B cell (primary cell): ENCODE measurements at regions not wholly inside any gene's neighbourhood (a gene's known extent, or its start where the extent isn't known, plus 50 kb on each side); places are given as distances from the start of the nearest gene placed in this dataset.

Experiments used
- ATAC-seq: fragments of 200-7000 bp; cut with Tn5 transposase; one replicate; pipeline ENCODE4 v1.10.0; 2021; ENCODE audit warnings: low read depth, mild to moderate bottlenecking, moderate number of reproducible peaks, moderate library complexity
- CTCF ChIA-PET: fragments of 350-600 bp; sonication (Branson Sonifier 250); formaldehyde crosslinking; loops from one replicate; lab custom pipeline; 2021; ENCODE audit warnings: antibody characterized with exemption, inconsistent platforms; lab: Charles Lee
- POLR2A ChIA-PET: fragments of 350-600 bp; sonication (Branson Sonifier 250); formaldehyde crosslinking; loops from one replicate; lab custom pipeline; 2021; ENCODE audit warnings: antibody characterized with exemption; lab: Charles Lee
- DNase-seq: peaks from one replicate; pipeline ENCODE4 v3.0.0; 2013
- H2AFZ ChIP-seq: 2 replicates; pipeline ENCODE4 v1.6.1; 2012; ENCODE audit warnings: mild to moderate bottlenecking, low read depth, low read length; ENCODE audit not compliant: insufficient read depth, poor library complexity, severe bottlenecking
- H3K27ac ChIP-seq, 2 donors: 1 replicate in 1 of 2; 2 replicates in 1 of 2; pipeline ENCODE4 v1.5.1; 2012 to 2013; ENCODE audit warnings: low read length in 2 of 2, mild to moderate bottlenecking in 2 of 2, moderate library complexity in 1 of 2
- H3K27me3 ChIP-seq, 4 experiments: fragments of 200-600 bp in 1 of 4; sonication (generic) in 1 of 4; replicated peaks in 1 of 4; 1 replicate in 2 of 4; 2 replicates in 2 of 4; pipeline versions ENCODE4 v1.6.1 to v1.7.0; 2013 to 2016; ENCODE audit warnings: low read length in 3 of 4, mild to moderate bottlenecking in 2 of 4, mixed read lengths in 1 of 4, moderate library complexity in 1 of 4; ENCODE audit not compliant: insufficient read depth in 4 of 4, control insufficient read depth in 3 of 4; ENCODE audit errors: control extremely low read depth in 1 of 4
- H3K36me3 ChIP-seq, 2 experiments: replicated peaks in 1 of 2; 1 replicate in 1 of 2; 2 replicates in 1 of 2; pipeline versions ENCODE4 v1.6.1 to v1.7.1; 2013; ENCODE audit warnings: low read length in 1 of 2; ENCODE audit not compliant: insufficient read depth in 2 of 2, control insufficient read depth in 1 of 2; ENCODE audit errors: control extremely low read depth in 1 of 2, extremely low read depth in 1 of 2
- H3K4me1 ChIP-seq, 2 donors: fragments of 200-600 bp in 1 of 2; sonication (generic) in 1 of 2; 1 replicate in 1 of 2; 2 replicates in 1 of 2; pipeline versions ENCODE4 v1.5.1 to v1.6.1; 2013 to 2017; ENCODE audit warnings: low read length in 2 of 2; ENCODE audit not compliant: control insufficient read depth in 2 of 2, insufficient read depth in 2 of 2
- H3K4me2 ChIP-seq: replicated peaks from 2 replicates; pipeline ENCODE3; 2012; ENCODE audit warnings: mild to moderate bottlenecking, low read depth, low read length; ENCODE audit not compliant: poor library complexity, severe bottlenecking
- H3K4me3 ChIP-seq, 5 experiments: fragments of 200-600 bp in 1 of 5; sonication (generic) in 1 of 5; 1 replicate in 3 of 5; 2 replicates in 2 of 5; pipeline versions ENCODE4 v1.5.1 to v1.7.0; 2011 to 2016; ENCODE audit warnings: low read length in 4 of 5, mild to moderate bottlenecking in 4 of 5, low read depth in 2 of 5, control low read depth in 1 of 5, moderate library complexity in 1 of 5; ENCODE audit not compliant: insufficient read depth in 1 of 5; ENCODE audit errors: control extremely low read depth in 1 of 5, extremely low read depth in 1 of 5
- H3K79me2 ChIP-seq: fragments of 200-600 bp; sonication (generic); one replicate; pipeline ENCODE4 v1.6.0; 2016; ENCODE audit warnings: low read length; ENCODE audit not compliant: control insufficient read depth, insufficient read depth
- H3K9ac ChIP-seq: fragments of 200-600 bp; sonication (generic); 2 replicates; pipeline ENCODE4 v1.6.1; 2017; ENCODE audit warnings: mild to moderate bottlenecking, low read length, moderate library complexity
- H3K9me3 ChIP-seq, 3 donors: one replicate each; pipeline versions ENCODE4 v1.6.1 to v1.7.1; 2013; ENCODE audit warnings: low read length in 2 of 3; ENCODE audit not compliant: control insufficient read depth in 2 of 3, insufficient read depth in 1 of 3; ENCODE audit errors: control extremely low read depth in 1 of 3
- H4K20me1 ChIP-seq: 2 replicates; pipeline ENCODE4 v1.6.0; 2012; ENCODE audit warnings: mild to moderate bottlenecking, low read length; ENCODE audit not compliant: insufficient read depth, control insufficient read depth, poor library complexity, severe bottlenecking
- H3K27ac Mint-ChIP-seq: one replicate; pipeline ENCODE4 v1.8.0; 2021; ENCODE audit warnings: mixed read lengths
- H3K27me3 Mint-ChIP-seq: one replicate; pipeline ENCODE4 v1.8.0; 2021; ENCODE audit warnings: mixed read lengths
- H3K4me1 Mint-ChIP-seq: one replicate; pipeline ENCODE4 v1.8.0; 2021; ENCODE audit warnings: mixed read lengths
- H3K4me3 Mint-ChIP-seq: one replicate; pipeline ENCODE4 v1.8.0; 2021; ENCODE audit warnings: mixed read lengths
- H3K9me3 Mint-ChIP-seq: one replicate; pipeline ENCODE4 v1.8.0; 2022; ENCODE audit warnings: mixed read lengths; ENCODE audit not compliant: insufficient read depth
- EZH2 ChIP-seq: IDR thresholded peaks from 2 replicates; pipeline ENCODE4 v1.6.1; 2012; ENCODE audit warnings: borderline replicate concordance, low read depth, mild to moderate bottlenecking, moderate library complexity, low read length; ENCODE audit not compliant: insufficient read depth, poor library complexity, severe bottlenecking
- WGBS: methylation state at CpG from one replicate; pipeline ENCODE4 v1.1.5; 2013; ENCODE audit warnings: missing lambda C conversion rate; ENCODE audit not compliant: insufficient coverage; 5-methylcytosine and 5-hydroxymethylcytosine counted together
- intact Hi-C: fragments of 100-400 bp; cut with micrococcal nuclease; formaldehyde crosslinking; loops from one replicate; pipeline ENCODE4 v1.10.0; 2022
- TF ChIP-seq, protein P1 (sequence below): fragments of 200-600 bp; IDR thresholded peaks from one replicate; pipeline ENCODE4 v1.8.0; 2022; ENCODE audit warnings: antibody characterized with exemption, mild to moderate bottlenecking

DNA sequence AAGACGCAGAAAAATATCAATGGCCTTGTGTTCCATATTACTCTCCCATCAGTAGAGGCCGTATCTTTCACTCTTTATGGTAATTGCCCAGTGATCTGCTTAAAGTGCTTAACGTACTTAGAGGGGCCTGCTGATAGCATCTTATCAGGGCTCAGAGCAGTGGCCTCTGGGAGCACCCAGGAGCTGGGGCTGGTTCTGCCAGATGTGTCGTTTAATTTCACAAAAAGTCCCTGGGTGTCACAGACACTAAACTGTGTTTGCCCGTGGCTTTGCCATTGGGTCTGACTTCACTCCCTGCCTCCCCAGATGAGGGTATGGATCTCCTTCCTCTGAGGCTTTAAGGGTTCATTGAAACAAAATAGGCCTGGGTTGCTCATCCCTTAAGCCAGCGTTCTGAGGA is 435.3 kb downstream of the GATA3 start:
- ChIA-PET POLR2A (no interaction called here), CTCF (no interaction called here)
- Histone ChIP-seq H3K4me3 (no peak overlapping the region), H3K9me3 (peaks cover 0 to 1% (median 0%) of the 10 kb centered on the region in 3 donors), H3K4me2 (no peak overlapping the region), H3K9ac (no peak overlapping the region), H3K36me3 (no peaks in the 10 kb centered on the region), H3K4me1 (no peaks in the 10 kb centered on the region), H2AFZ (no peak overlapping the region), H3K79me2 (no peaks in the 10 kb centered on the region), H3K27me3 (no peaks in the 10 kb centered on the region), H3K27ac (no peak overlapping the region), H4K20me1 (no peaks in the 10 kb centered on the region)
- WGBS = 93% methylated on average over 5 of the region's 6 CpGs
- intact Hi-C loops = no loop called here
- Mint-ChIP-seq H3K27ac (no peak overlapping the region), H3K4me1 (no peaks in the 10 kb centered on the region), H3K27me3 (no peaks in the 10 kb centered on the region), H3K4me3 (no peak overlapping the region), H3K9me3 (peaks cover 3% of the 10 kb centered on the region)
- DNase-seq (no peak), ATAC-seq (no peak)
- no peak for TF ChIP-seq EZH2
- TF ChIP-seq, protein P1, sequence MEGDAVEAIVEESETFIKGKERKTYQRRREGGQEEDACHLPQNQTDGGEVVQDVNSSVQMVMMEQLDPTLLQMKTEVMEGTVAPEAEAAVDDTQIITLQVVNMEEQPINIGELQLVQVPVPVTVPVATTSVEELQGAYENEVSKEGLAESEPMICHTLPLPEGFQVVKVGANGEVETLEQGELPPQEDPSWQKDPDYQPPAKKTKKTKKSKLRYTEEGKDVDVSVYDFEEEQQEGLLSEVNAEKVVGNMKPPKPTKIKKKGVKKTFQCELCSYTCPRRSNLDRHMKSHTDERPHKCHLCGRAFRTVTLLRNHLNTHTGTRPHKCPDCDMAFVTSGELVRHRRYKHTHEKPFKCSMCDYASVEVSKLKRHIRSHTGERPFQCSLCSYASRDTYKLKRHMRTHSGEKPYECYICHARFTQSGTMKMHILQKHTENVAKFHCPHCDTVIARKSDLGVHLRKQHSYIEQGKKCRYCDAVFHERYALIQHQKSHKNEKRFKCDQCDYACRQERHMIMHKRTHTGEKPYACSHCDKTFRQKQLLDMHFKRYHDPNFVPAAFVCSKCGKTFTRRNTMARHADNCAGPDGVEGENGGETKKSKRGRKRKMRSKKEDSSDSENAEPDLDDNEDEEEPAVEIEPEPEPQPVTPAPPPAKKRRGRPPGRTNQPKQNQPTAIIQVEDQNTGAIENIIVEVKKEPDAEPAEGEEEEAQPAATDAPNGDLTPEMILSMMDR = no peak

- Histone ChIP-seq H3K36me3 (no peaks in the 10 kb centered on the region), H3K27me3 (no peaks in the 10 kb centered on the region), H4K20me1 (no peaks in the 10 kb centered on the region), H3K4me1 (no peaks in the 10 kb centered on the region), H3K9me3 (no peaks in the 10 kb centered on the region), H3K4me3 (no peak overlapping the region), H3K4me2 (no peak overlapping the region), H3K27ac (no peak overlapping the region), H3K9ac (no peak overlapping the region), H3K79me2 (no peaks in the 10 kb centered on the region), H2AFZ (no peak overlapping the region)
- CTCF ChIA-PET = no interaction called here
- intact Hi-C loops = no loop called here
- DNase-seq (no peak), ATAC-seq (no peak)
- no peaks in the 10 kb centered on the region for H3K27me3 Mint-ChIP-seq
- TF ChIP-seq, protein P1 = no peak
- no peak for TF ChIP-seq EZH2
- WGBS = no CpG with 5 or more reads among the region's 1 CpG
- no peak overlapping the region for H3K4me3 Mint-ChIP-seq
- H3K27ac Mint-ChIP-seq = no peak overlapping the region
- POLR2A ChIA-PET = no interaction called here
- H3K4me1 Mint-ChIP-seq = no peaks in the 10 kb centered on the region
- H3K9me3 Mint-ChIP-seq = no peaks in the 10 kb centered on the region
These were observed 443.8 kb downstream of the GATA3 start for GRCh38 chr10:8498290-8498689.
